ENCODE measurements at regions not wholly inside any gene's neighbourhood (a gene's known extent, or its start where the extent isn't known, plus 50 kb on each side); places are given as distances from the start of the nearest gene placed in this dataset.
"Not testable (repeated sequence)": the region's sequence is repeated elsewhere in the genome, so short reads cannot be mapped to it uniquely, and the experiment has no call there.

- Histone ChIP-seq H3K27ac (no peak overlapping the region), H3K4me3 (no peak overlapping the region), H3K9me3 (no peaks in the 10 kb centered on the region), H3K36me3 (no peaks in the 10 kb centered on the region), H3K27me3 (no peaks in the 10 kb centered on the region), H3K4me1 (no peaks in the 10 kb centered on the region)
- DNase-seq (no peak), ATAC-seq (ENCODE audit: low FRiP score in 2 of 2) (no peak)
- TF ChIP-seq CTCF (IDR thresholded peaks at IDR 0.05) (no peak), POLR2A (IDR thresholded peaks at IDR 0.05) (no peak), POLR2AphosphoS5 (IDR thresholded peaks at IDR 0.05) (no peak), EP300 (IDR thresholded peaks at IDR 0.05) (no peak)
- 42 to 96% methylated on average over 2 of the region's 2 CpGs for WGBS, 2 donors
Observed at GRCh38 chr3:74904646-74905045, 290.2 kb upstream of the CNTN3 start.

GRCh38 chr3:74899796-74900516 lies 285.5 kb upstream of the CNTN3 start:
- not testable (repeated sequence) for ATAC-seq (ENCODE audit: low FRiP score in 2 of 2); H3K36me3 ChIP-seq; H3K27me3 ChIP-seq; H3K4me3 ChIP-seq; H3K9me3 ChIP-seq; H3K4me1 ChIP-seq; H3K27ac ChIP-seq
- DNase-seq = peak in 1 of 2 donors; percentile 77
- WGBS, 2 donors = 75 to 90% methylated on average over 4 to 41 of the region's 45 CpGs

GRCh38 chr3:74897006-74897405 lies 282.5 kb upstream of the CNTN3 start:
- DNase-seq = no peak
- TF ChIP-seq POLR2AphosphoS5 (IDR thresholded peaks at IDR 0.05) (no peak), POLR2A (IDR thresholded peaks at IDR 0.05) (no peak), CTCF (IDR thresholded peaks at IDR 0.05) (no peak), EP300 (IDR thresholded peaks at IDR 0.05) (no peak)
- no peaks in the 10 kb centered on the region for H3K27me3 ChIP-seq
- no peaks in the 10 kb centered on the region for H3K4me1 ChIP-seq
- ATAC-seq (ENCODE audit: low FRiP score in 2 of 2) = no peak
- H3K9me3 ChIP-seq = no peaks in the 10 kb centered on the region
- 47 to 53% methylated on average over 2 of the region's 2 CpGs for WGBS, 2 donors
- no peaks in the 10 kb centered on the region for H3K36me3 ChIP-seq
- H3K4me3 ChIP-seq = no peak overlapping the region
- H3K27ac ChIP-seq = no peak overlapping the region

- Histone ChIP-seq H3K4me3 (no peak overlapping the region), H3K9me3 (no peaks in the 10 kb centered on the region), H3K36me3 (no peaks in the 10 kb centered on the region), H3K27ac (no peak overlapping the region), H3K27me3 (no peaks in the 10 kb centered on the region), H3K4me1 (no peaks in the 10 kb centered on the region)
- no peak for TF ChIP-seq POLR2A (IDR thresholded peaks at IDR 0.05)
- TF ChIP-seq EP300 (IDR thresholded peaks at IDR 0.05) = no peak
- no peak for TF ChIP-seq POLR2AphosphoS5 (IDR thresholded peaks at IDR 0.05)
- no peak for TF ChIP-seq CTCF (IDR thresholded peaks at IDR 0.05)
- DNase-seq (no peak), ATAC-seq (ENCODE audit: low FRiP score in 2 of 2) (no peak)
- 78 to 84% methylated on average over 6 of the region's 6 CpGs for WGBS, 2 donors
Observed at GRCh38 chr3:74891312-74891711, 276.9 kb upstream of the CNTN3 start.

- H3K9me3 ChIP-seq = no peaks in the 10 kb centered on the region
- ATAC-seq (ENCODE audit: low FRiP score in 2 of 2) (no peak), DNase-seq (no peak)
- H3K27ac ChIP-seq = no peak overlapping the region
- H3K4me1 ChIP-seq = no peaks in the 10 kb centered on the region
- H3K27me3 ChIP-seq = no peaks in the 10 kb centered on the region
- H3K4me3 ChIP-seq = no peak overlapping the region
- WGBS, 2 donors = 66 to 86% methylated on average over 2 of the region's 2 CpGs
- no peak for TF ChIP-seq EP300 (IDR thresholded peaks at IDR 0.05)
- no peak for TF ChIP-seq POLR2AphosphoS5 (IDR thresholded peaks at IDR 0.05)
- no peak for TF ChIP-seq CTCF (IDR thresholded peaks at IDR 0.05)
- TF ChIP-seq POLR2A (IDR thresholded peaks at IDR 0.05) = no peak
- H3K36me3 ChIP-seq = no peaks in the 10 kb centered on the region
Observed at GRCh38 chr3:74883690-74884089, 269.2 kb upstream of the CNTN3 start.

Data from upper lobe of left lung (tissue), 6 donors.